Smooth muscle cell (in vitro differentiated cells): ENCODE measurements at regions not wholly inside any gene's neighbourhood (a gene's known extent, or its start where the extent isn't known, plus 50 kb on each side); places are given as distances from the start of the nearest gene placed in this dataset.
"Not testable (repeated sequence)": the region's sequence is repeated elsewhere in the genome, so short reads cannot be mapped to it uniquely, and the experiment has no call there.

Experiments
- DNase-seq: peaks from one replicate; lab custom pipeline; 2025; ENCODE audit not compliant: unreplicated experiment; lab: John Stamatoyannopoulos, UW
- H2AFZ ChIP-seq: fragments of 200-600 bp; sonication (generic); 2 replicates; pipeline ENCODE4 v1.6.0; 2016; ENCODE audit warnings: antibody characterized with exemption, low read depth, mild to moderate bottlenecking
- H3F3A ChIP-seq: fragments of 200-600 bp; sonication (generic); 2 replicates; pipeline ENCODE4 v1.6.0; 2017; ENCODE audit warnings: antibody characterized with exemption, low read depth
- H3K27ac ChIP-seq: fragments of 200-600 bp; sonication (generic); 2 replicates; pipeline ENCODE4 v1.5.1; 2016; ENCODE audit warnings: low read depth, mild to moderate bottlenecking
- H3K27me3 ChIP-seq: fragments of 200-600 bp; sonication (generic); 2 replicates; pipeline ENCODE4 v1.6.1; 2016; ENCODE audit warnings: low read depth, mild to moderate bottlenecking
- H3K36me3 ChIP-seq: fragments of 200-600 bp; sonication (generic); 2 replicates; pipeline ENCODE4 v1.5.1; 2016; ENCODE audit warnings: low read depth
- H3K4me1 ChIP-seq: fragments of 200-600 bp; sonication (generic); 2 replicates; pipeline ENCODE4 v1.5.1; 2016; ENCODE audit warnings: low read depth
- H3K4me2 ChIP-seq: fragments of 200-600 bp; sonication (generic); 2 replicates; pipeline ENCODE4 v1.6.0; 2016; ENCODE audit warnings: mild to moderate bottlenecking
- H3K4me3 ChIP-seq: fragments of 200-600 bp; sonication (generic); 2 replicates; pipeline ENCODE4 v1.5.1; 2016; ENCODE audit warnings: mild to moderate bottlenecking
- H3K79me2 ChIP-seq: fragments of 200-600 bp; sonication (generic); 2 replicates; pipeline ENCODE4 v1.6.0; 2016; ENCODE audit warnings: low read depth, mild to moderate bottlenecking
- H3K9ac ChIP-seq: fragments of 200-600 bp; sonication (generic); 2 replicates; pipeline ENCODE4 v1.6.0; 2016; ENCODE audit warnings: low read depth
- H3K9me3 ChIP-seq: fragments of 200-600 bp; sonication (generic); replicated peaks from 2 replicates; pipeline ENCODE4 v1.5.1; 2016; ENCODE audit warnings: low read depth
- H4K20me1 ChIP-seq: fragments of 200-600 bp; sonication (generic); 2 replicates; pipeline ENCODE4 v1.6.0; 2016; ENCODE audit warnings: low read depth
- WGBS: methylation state at CpG from one replicate; pipeline ENCODE4 v1.1.7; 2016; ENCODE audit warnings: low lambda C conversion rate; 5-methylcytosine and 5-hydroxymethylcytosine counted together
- TF ChIP-seq, protein P1 (sequence below): fragments of 200-600 bp; sonication (generic); IDR thresholded peaks from 2 replicates; pipeline ENCODE4 v1.5.1; 2017; ENCODE audit warnings: borderline replicate concordance, mild to moderate bottlenecking, antibody characterized with exemption; ENCODE audit not compliant: insufficient read depth, poor library complexity, severe bottlenecking

DNA sequence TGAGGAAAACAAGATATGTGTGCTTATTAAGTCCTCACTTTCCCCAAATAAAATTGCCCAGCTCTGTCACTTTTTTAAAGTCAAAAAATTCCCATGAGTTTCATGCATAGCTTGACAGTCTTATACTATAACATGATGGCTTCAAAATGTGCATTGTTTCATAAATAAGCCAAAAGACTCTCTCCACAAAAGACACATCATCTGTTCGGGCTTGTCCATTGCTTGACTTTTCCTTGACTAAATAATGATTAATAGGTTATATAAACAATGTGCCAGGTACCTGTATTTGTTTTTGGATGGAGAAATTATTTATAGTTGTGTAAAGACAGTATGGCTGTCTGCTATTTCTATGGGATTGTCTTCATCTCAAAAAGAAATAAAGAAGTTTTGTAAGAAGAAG, 329.2 kb upstream of the KLF3 start:
- TF ChIP-seq, protein P1, sequence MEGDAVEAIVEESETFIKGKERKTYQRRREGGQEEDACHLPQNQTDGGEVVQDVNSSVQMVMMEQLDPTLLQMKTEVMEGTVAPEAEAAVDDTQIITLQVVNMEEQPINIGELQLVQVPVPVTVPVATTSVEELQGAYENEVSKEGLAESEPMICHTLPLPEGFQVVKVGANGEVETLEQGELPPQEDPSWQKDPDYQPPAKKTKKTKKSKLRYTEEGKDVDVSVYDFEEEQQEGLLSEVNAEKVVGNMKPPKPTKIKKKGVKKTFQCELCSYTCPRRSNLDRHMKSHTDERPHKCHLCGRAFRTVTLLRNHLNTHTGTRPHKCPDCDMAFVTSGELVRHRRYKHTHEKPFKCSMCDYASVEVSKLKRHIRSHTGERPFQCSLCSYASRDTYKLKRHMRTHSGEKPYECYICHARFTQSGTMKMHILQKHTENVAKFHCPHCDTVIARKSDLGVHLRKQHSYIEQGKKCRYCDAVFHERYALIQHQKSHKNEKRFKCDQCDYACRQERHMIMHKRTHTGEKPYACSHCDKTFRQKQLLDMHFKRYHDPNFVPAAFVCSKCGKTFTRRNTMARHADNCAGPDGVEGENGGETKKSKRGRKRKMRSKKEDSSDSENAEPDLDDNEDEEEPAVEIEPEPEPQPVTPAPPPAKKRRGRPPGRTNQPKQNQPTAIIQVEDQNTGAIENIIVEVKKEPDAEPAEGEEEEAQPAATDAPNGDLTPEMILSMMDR, result no peak
- Histone ChIP-seq H3K36me3 (no peaks in the 10 kb centered on the region), H3K9ac (no peak overlapping the region), H3K4me3 (no peak overlapping the region), H3K27me3 (no peaks in the 10 kb centered on the region), H3K79me2 (no peaks in the 10 kb centered on the region), H3F3A (no peaks in the 10 kb centered on the region), H2AFZ (no peak overlapping the region), H4K20me1 (no peaks in the 10 kb centered on the region), H3K4me2 (no peak overlapping the region), H3K9me3 (no peaks in the 10 kb centered on the region), H3K27ac (no peak overlapping the region), H3K4me1 (no peaks in the 10 kb centered on the region)
- WGBS, result 95% methylated on average over 1 of the region's 1 CpG
- no peak for DNase-seq

DNA sequence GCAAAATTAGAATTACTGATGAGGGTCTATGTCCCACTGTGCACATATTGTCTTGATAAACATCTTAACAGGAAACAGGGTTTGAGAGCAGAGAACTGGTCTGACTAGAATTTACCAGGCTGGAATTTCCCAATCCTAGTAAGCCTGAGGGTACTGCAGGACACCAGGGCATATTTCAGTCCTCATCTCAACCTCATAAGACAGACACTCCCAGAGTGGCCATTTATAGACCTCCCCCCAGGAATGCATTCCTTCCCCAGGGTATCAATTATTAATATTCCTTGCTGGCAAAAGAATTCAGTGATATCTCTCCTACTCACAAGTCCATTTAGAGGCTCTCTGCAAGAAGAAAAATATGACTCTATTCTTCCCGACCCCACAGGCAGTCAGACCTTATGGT, 325.1 kb upstream of the KLF3 start:
- H3K36me3 ChIP-seq, H3K4me2 ChIP-seq, H3K9ac ChIP-seq, H4K20me1 ChIP-seq, H3K27ac ChIP-seq, H3K27me3 ChIP-seq, H3K9me3 ChIP-seq, H3K4me1 ChIP-seq, H3F3A ChIP-seq, H2AFZ ChIP-seq, DNase-seq, H3K4me3 ChIP-seq, H3K79me2 ChIP-seq: not testable (repeated sequence)
- WGBS, result 97% methylated on average over 1 of the region's 1 CpG

DNA sequence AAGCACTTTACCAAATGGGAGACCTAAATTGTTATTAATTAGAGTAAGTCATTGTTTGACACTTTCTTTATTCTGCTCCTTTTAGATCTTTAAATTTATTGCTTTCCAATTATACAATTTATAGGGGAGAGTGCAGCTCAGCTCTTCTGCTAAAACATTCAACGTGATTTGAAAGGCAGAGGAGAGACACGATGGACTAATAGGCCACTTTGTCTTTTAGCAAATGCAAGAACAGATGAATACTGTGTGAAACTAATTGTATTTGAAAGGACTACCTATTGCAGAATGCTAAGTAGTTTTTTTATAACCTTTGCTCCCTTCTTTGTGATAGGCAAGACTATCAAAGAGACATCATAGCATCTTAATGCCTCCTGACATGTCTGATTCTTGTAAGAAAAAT, 320.4 kb upstream of the KLF3 start:
- H3K9me3 ChIP-seq, result no peaks in the 10 kb centered on the region
- no peaks in the 10 kb centered on the region for H3K36me3 ChIP-seq
- 76% methylated on average over 2 of the region's 2 CpGs for WGBS
- H3K9ac ChIP-seq, result no peak overlapping the region
- H2AFZ ChIP-seq, result no peak overlapping the region
- no peaks in the 10 kb centered on the region for H3K79me2 ChIP-seq
- H3K4me3 ChIP-seq, result no peak overlapping the region
- no peaks in the 10 kb centered on the region for H3K27me3 ChIP-seq
- no peak for DNase-seq
- no peaks in the 10 kb centered on the region for H3K4me1 ChIP-seq
- TF ChIP-seq, protein P1, result no peak
- H3K27ac ChIP-seq, result no peak overlapping the region
- H3F3A ChIP-seq, result no peaks in the 10 kb centered on the region
- no peaks in the 10 kb centered on the region for H4K20me1 ChIP-seq
- H3K4me2 ChIP-seq, result no peak overlapping the region

DNA sequence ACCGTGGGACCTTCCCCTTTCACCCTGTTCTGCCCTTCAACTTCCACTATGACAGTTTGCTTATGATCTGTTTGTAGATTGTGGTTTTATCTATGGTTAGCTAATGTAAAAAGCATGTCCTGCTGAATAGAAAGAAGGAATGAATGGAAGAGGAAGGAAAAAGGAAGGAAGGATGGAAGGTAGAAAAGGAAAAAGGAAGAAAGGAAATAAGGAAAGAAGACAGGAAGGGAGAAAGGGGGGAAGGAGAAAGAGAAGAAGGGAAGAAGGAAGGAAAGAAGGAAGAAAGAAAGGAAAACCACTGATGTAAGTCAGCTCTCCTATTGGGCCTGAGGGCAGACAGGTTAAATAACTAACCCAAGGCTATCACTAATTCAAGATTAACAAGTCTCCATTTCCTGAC, 319.1 kb upstream of the KLF3 start:
- no peak overlapping the region for H3K27ac ChIP-seq
- H3F3A ChIP-seq, result no peaks in the 10 kb centered on the region
- no peak overlapping the region for H2AFZ ChIP-seq
- DNase-seq, result no peak
- no peaks in the 10 kb centered on the region for H3K27me3 ChIP-seq
- no peak overlapping the region for H3K9ac ChIP-seq
- TF ChIP-seq, protein P1, result no peak
- no peak overlapping the region for H3K4me2 ChIP-seq
- H3K4me1 ChIP-seq, result no peaks in the 10 kb centered on the region
- no peaks in the 10 kb centered on the region for H3K79me2 ChIP-seq
- H3K36me3 ChIP-seq, result no peaks in the 10 kb centered on the region
- no peaks in the 10 kb centered on the region for H3K9me3 ChIP-seq
- 76% methylated on average over 1 of the region's 1 CpG for WGBS
- H3K4me3 ChIP-seq, result no peak overlapping the region
- H4K20me1 ChIP-seq, result no peaks in the 10 kb centered on the region
